ENCODE measurements at regions not wholly inside any gene's neighbourhood (a gene's known extent, or its start where the extent isn't known, plus 50 kb on each side); places are given as distances from the start of the nearest gene placed in this dataset.

GRCh38 chr1:234934611-234935033, 194.0 kb downstream of the TOMM20 start:
- H3K4me3 ChIP-seq = no peak overlapping the region
- H3K27ac ChIP-seq = no peak overlapping the region
- no peaks in the 10 kb centered on the region for H3F3A ChIP-seq (ENCODE audit: low read depth)
- TF ChIP-seq CTCF (IDR thresholded peaks at IDR 0.05) (no peak), EZH2 (IDR thresholded peaks at IDR 0.05) (no peak), EZH2phosphoT487 (IDR thresholded peaks at IDR 0.05) (no peak)
- no peak overlapping the region for H2AFZ ChIP-seq (replicated peaks)
- no peaks in the 10 kb centered on the region for H3K36me3 Mint-ChIP-seq
- H3K79me2 ChIP-seq (ENCODE audit: low read depth) = no peaks in the 10 kb centered on the region
- H3K4me3 Mint-ChIP-seq = no peak overlapping the region
- H3K4me1 ChIP-seq = no peaks in the 10 kb centered on the region
- H3K9me3 Mint-ChIP-seq = no peaks in the 10 kb centered on the region
- no peak for DNase-seq (ENCODE audit: low spot score)
- H3K4me2 ChIP-seq = no peak overlapping the region
- H3K27me3 Mint-ChIP-seq (ENCODE audit: insufficient read depth, low read depth) = peaks cover 4% of the 10 kb centered on the region
- H3K27me3 ChIP-seq = no peaks in the 10 kb centered on the region
- no peak overlapping the region for H3K27ac Mint-ChIP-seq
- no peaks in the 10 kb centered on the region for H3K36me3 ChIP-seq
- no peaks in the 10 kb centered on the region for H4K20me1 ChIP-seq (ENCODE audit: low read depth)
- H3K9me3 ChIP-seq (ENCODE audit: low read depth) = no peaks in the 10 kb centered on the region
- H3K9ac ChIP-seq = no peak overlapping the region
- peaks cover 22% of the 10 kb centered on the region for H3K4me1 Mint-ChIP-seq

GRCh38 chr1:234933475-234933874, 195.2 kb downstream of the TOMM20 start:
- Mint-ChIP-seq H3K27me3 (ENCODE audit: insufficient read depth, low read depth) (peaks cover 5% of the 10 kb centered on the region), H3K4me1 (peaks cover 32% of the 10 kb centered on the region), H3K4me3 (no peak overlapping the region), H3K27ac (no peak overlapping the region), H3K9me3 (no peaks in the 10 kb centered on the region), H3K36me3 (no peaks in the 10 kb centered on the region)
- H3K36me3 ChIP-seq = no peaks in the 10 kb centered on the region
- no peak for DNase-seq (ENCODE audit: low spot score)
- no peaks in the 10 kb centered on the region for H3F3A ChIP-seq (ENCODE audit: low read depth)
- H3K27me3 ChIP-seq = no peaks in the 10 kb centered on the region
- no peak overlapping the region for H3K4me2 ChIP-seq
- TF ChIP-seq EZH2 (IDR thresholded peaks at IDR 0.05) (no peak), CTCF (IDR thresholded peaks at IDR 0.05) (no peak), EZH2phosphoT487 (IDR thresholded peaks at IDR 0.05) (no peak)
- H3K9me3 ChIP-seq (ENCODE audit: low read depth) = no peaks in the 10 kb centered on the region
- H3K4me1 ChIP-seq = peaks cover 9% of the 10 kb centered on the region
- no peak overlapping the region for H3K4me3 ChIP-seq
- H3K27ac ChIP-seq = no peak overlapping the region
- H3K9ac ChIP-seq = no peak overlapping the region
- H2AFZ ChIP-seq (replicated peaks) = no peak overlapping the region
- H3K79me2 ChIP-seq (ENCODE audit: low read depth) = no peaks in the 10 kb centered on the region
- no peaks in the 10 kb centered on the region for H4K20me1 ChIP-seq (ENCODE audit: low read depth)

- Mint-ChIP-seq H3K4me1 (peaks cover 39% of the 10 kb centered on the region), H3K9me3 (no peaks in the 10 kb centered on the region), H3K4me3 (no peak overlapping the region), H3K27me3 (ENCODE audit: insufficient read depth, low read depth) (peaks cover 5% of the 10 kb centered on the region), H3K36me3 (no peaks in the 10 kb centered on the region), H3K27ac (peak overlapping the region; percentile 6)
- Histone ChIP-seq H4K20me1 (ENCODE audit: low read depth) (no peaks in the 10 kb centered on the region), H3K27ac (no peak overlapping the region), H3F3A (ENCODE audit: low read depth) (no peaks in the 10 kb centered on the region), H3K9ac (no peak overlapping the region), H3K4me2 (no peak overlapping the region), H3K79me2 (ENCODE audit: low read depth) (no peaks in the 10 kb centered on the region), H3K9me3 (ENCODE audit: low read depth) (no peaks in the 10 kb centered on the region), H2AFZ (replicated peaks) (no peak overlapping the region), H3K4me3 (no peak overlapping the region), H3K4me1 (peaks cover 16% of the 10 kb centered on the region), H3K36me3 (no peaks in the 10 kb centered on the region), H3K27me3 (no peaks in the 10 kb centered on the region)
- DNase-seq (ENCODE audit: low spot score) = no peak
- no peak for TF ChIP-seq EZH2phosphoT487 (IDR thresholded peaks at IDR 0.05)
- TF ChIP-seq CTCF (IDR thresholded peaks at IDR 0.05) = no peak
- TF ChIP-seq EZH2 (IDR thresholded peaks at IDR 0.05) = no peak
Measured at GRCh38 chr1:234932511-234933430, 195.9 kb downstream of the TOMM20 start.

Measured in neural progenitor cell (in vitro differentiated cells).